Tibial nerve (tissue), 4 donors: ENCODE measurements at regions not wholly inside any gene's neighbourhood (a gene's known extent, or its start where the extent isn't known, plus 50 kb on each side); places are given as distances from the start of the nearest gene placed in this dataset.

ENCODE experiments used
- DNase-seq, 2 donors: peaks; one replicate each; pipeline ENCODE4 v3.0.0-alpha.2; 2019; ENCODE audit warnings: low spot score in 2 of 2
- H3K27ac ChIP-seq, 4 donors: fragments of 200-600 bp; sonication (generic) in 3 of 4; one replicate each; pipeline ENCODE4 v1.5.1; 2017 to 2019; ENCODE audit warnings: mild to moderate bottlenecking in 1 of 4
- H3K27me3 ChIP-seq, 2 donors: fragments of 200-600 bp; sonication (generic) in 1 of 2; one replicate each; pipeline versions ENCODE4 v1.5.1 to v1.6.0; 2017 to 2019
- H3K36me3 ChIP-seq, 3 donors: fragments of 200-600 bp; sonication (generic); one replicate each; pipeline ENCODE4 v1.5.1; 2018 to 2019
- H3K4me1 ChIP-seq, 4 donors: fragments of 200-600 bp; sonication (generic) in 3 of 4; one replicate each; pipeline ENCODE4 v1.5.1; 2017 to 2019
- H3K4me3 ChIP-seq, 4 donors: fragments of 200-600 bp; sonication (generic) in 3 of 4; one replicate each; pipeline ENCODE4 v1.5.1; 2017 to 2019; ENCODE audit warnings: mild to moderate bottlenecking in 1 of 4, moderate library complexity in 1 of 4
- H3K9me3 ChIP-seq, 4 donors: fragments of 200-600 bp; sonication (generic) in 3 of 4; one replicate each; pipeline ENCODE4 v1.5.1; 2017 to 2019
- CTCF ChIP-seq, 5 experiments: fragments of 200-600 bp in 3 of 5; fragments of 450-650 bp in 2 of 5; sonication (generic) in 3 of 5; IDR thresholded peaks; one replicate each; pipeline ENCODE4 v1.5.1; 2016 to 2019; ENCODE audit warnings: antibody characterized with exemption in 5 of 5, mild to moderate bottlenecking in 3 of 5, moderate library complexity in 2 of 5
- EP300 ChIP-seq, 2 donors: sonication (generic); formaldehyde crosslinking; IDR thresholded peaks; one replicate each; pipeline ENCODE4 v1.6.1; 2017; ENCODE audit warnings: antibody characterized with exemption in 2 of 2, mild to moderate bottlenecking in 1 of 2
- POLR2A ChIP-seq, 2 donors: fragments of 450-650 bp; IDR thresholded peaks; one replicate each; pipeline ENCODE4 v1.6.1; 2017; ENCODE audit warnings: antibody characterized with exemption in 2 of 2, mild to moderate bottlenecking in 2 of 2, moderate library complexity in 2 of 2
- WGBS, 2 donors: methylation state at CpG; one replicate each; pipeline ENCODE4 v1.1.5; 2018; 5-methylcytosine and 5-hydroxymethylcytosine counted together

DNA sequence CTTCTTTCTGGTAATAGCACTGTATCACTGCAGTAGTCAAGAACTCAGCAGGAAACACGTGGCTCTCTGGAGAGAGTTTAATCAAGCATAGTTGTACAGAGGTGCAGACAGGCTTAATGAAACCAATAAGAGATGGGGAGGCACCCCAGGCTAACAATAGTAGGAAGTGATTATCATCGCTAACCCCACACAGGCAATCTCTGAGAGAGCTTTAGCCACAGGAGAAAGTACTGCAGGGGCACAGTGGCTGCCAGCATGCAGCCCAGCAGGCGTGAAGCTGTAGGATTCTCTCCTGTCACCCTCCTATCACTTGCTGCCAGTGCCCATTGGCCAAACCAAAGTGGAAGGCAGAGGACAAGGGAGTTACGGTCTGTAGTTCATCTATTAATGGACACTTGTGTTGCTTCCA, 450.0 kb upstream of the RASGEF1B start:
- Histone ChIP-seq H3K27me3 (no peaks in the 10 kb centered on the region), H3K36me3 (no peaks in the 10 kb centered on the region), H3K9me3 (no peaks in the 10 kb centered on the region), H3K27ac (no peak overlapping the region), H3K4me3 (no peak overlapping the region), H3K4me1 (no peaks in the 10 kb centered on the region)
- DNase-seq: no peak
- WGBS, 2 donors: 49 to 61% methylated on average over 4 of the region's 4 CpGs
- TF ChIP-seq CTCF (IDR thresholded peaks at IDR 0.05) (no peak), POLR2A (IDR thresholded peaks at IDR 0.05) (no peak), EP300 (IDR thresholded peaks at IDR 0.05) (no peak)

DNA sequence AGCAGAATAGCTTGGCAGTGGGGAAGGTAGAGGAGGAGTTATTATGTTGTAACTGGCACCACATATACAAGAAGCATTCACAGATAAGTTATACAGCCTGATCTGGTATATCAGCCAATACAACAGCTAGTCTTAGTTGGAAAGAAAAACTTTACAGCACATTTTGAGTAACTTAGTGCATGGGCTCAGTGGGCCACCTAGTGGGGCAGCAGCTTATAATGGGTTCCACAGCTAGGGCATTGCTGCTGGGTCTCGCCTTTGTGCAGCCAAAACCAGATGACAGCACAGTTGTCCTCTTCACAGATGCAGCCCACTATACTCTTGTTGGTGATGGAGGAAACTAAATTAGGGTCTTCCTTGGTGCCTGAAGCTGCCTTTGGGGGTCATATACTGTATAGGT, 448.1 kb upstream of the RASGEF1B start:
- TF ChIP-seq EP300 (IDR thresholded peaks at IDR 0.05): no peak
- no peak for TF ChIP-seq POLR2A (IDR thresholded peaks at IDR 0.05)
- TF ChIP-seq CTCF (IDR thresholded peaks at IDR 0.05): no peak
- Histone ChIP-seq H3K27ac (no peak overlapping the region), H3K36me3 (no peaks in the 10 kb centered on the region), H3K9me3 (no peaks in the 10 kb centered on the region), H3K4me3 (no peak overlapping the region), H3K4me1 (no peaks in the 10 kb centered on the region), H3K27me3 (no peaks in the 10 kb centered on the region)
- DNase-seq: no peak
- WGBS, 2 donors: 100% methylated on average over 1 of the region's 1 CpG

DNA sequence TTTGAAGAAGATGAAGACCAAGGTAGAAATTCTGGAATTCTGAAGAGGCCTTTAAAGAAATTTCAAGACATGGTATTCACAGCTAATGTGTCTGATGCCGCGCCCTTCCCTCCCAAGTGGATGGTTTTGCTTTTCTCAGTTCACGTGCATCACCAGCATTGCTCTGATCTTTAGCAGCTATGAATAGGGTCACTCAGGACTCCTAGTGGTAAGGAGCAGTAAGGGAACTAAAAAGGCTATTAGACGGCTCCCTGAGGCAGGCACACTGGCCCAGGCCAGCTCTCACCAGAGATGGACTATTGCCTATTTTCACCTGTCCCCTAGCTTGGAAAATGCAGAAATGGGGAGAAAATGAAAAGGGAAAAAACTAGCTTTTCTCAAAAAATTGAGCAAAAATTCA, 447.5 kb upstream of the RASGEF1B start:
- DNase-seq: no peak
- no peaks in the 10 kb centered on the region for H3K4me1 ChIP-seq
- no peaks in the 10 kb centered on the region for H3K9me3 ChIP-seq
- no peak overlapping the region for H3K27ac ChIP-seq
- H3K27me3 ChIP-seq: no peaks in the 10 kb centered on the region
- WGBS, 2 donors: 58 to 59% methylated on average over 4 of the region's 4 CpGs
- H3K36me3 ChIP-seq: no peaks in the 10 kb centered on the region
- no peak overlapping the region for H3K4me3 ChIP-seq
- TF ChIP-seq EP300 (IDR thresholded peaks at IDR 0.05) (no peak), POLR2A (IDR thresholded peaks at IDR 0.05) (no peak), CTCF (IDR thresholded peaks at IDR 0.05) (peak in 1 of 5 experiments; percentile 23)

GRCh38 chr4:81915430-81915829, 443.7 kb upstream of the RASGEF1B start:
- H3K9me3 ChIP-seq: no peaks in the 10 kb centered on the region
- DNase-seq: no peak
- WGBS, 2 donors: 76 to 79% methylated on average over 2 of the region's 2 CpGs

DNA sequence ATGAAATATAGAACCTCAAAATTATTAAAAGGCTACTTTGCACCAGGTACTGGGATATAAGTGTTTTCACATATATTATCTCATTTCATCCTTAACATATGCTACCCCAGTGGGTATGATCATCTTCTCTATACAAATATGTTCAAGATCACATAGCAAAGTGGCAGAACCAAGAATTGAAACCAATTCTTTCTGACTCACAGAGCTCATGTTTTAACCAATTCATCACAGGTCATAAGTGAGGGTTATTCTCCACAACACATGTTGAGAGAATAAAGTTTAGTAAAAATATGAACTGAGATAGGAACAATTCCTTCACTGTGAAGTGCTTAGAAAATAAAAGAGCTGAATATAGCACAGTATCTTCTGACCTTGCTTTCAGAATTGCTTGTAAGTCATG, 442.9 kb upstream of the RASGEF1B start:
- Histone ChIP-seq H3K27ac (no peak overlapping the region), H3K9me3 (no peaks in the 10 kb centered on the region), H3K4me1 (no peaks in the 10 kb centered on the region), H3K27me3 (no peaks in the 10 kb centered on the region), H3K36me3 (no peaks in the 10 kb centered on the region), H3K4me3 (no peak overlapping the region)
- no peak for TF ChIP-seq CTCF (IDR thresholded peaks at IDR 0.05)
- no peak for TF ChIP-seq EP300 (IDR thresholded peaks at IDR 0.05)
- TF ChIP-seq POLR2A (IDR thresholded peaks at IDR 0.05): no peak
- DNase-seq: no peak

More at GRCh38 chr4:81915430-81915829, 443.7 kb upstream of the RASGEF1B start:
- Histone ChIP-seq H3K27me3 (no peaks in the 10 kb centered on the region), H3K36me3 (no peaks in the 10 kb centered on the region), H3K4me1 (no peaks in the 10 kb centered on the region), H3K4me3 (no peak overlapping the region), H3K27ac (no peak overlapping the region)
- TF ChIP-seq POLR2A (IDR thresholded peaks at IDR 0.05): no peak
- TF ChIP-seq EP300 (IDR thresholded peaks at IDR 0.05): no peak
- TF ChIP-seq CTCF (IDR thresholded peaks at IDR 0.05): no peak
